H1 (cell line): ENCODE measurements at regions not wholly inside any gene's neighbourhood (a gene's known extent, or its start where the extent isn't known, plus 50 kb on each side); places are given as distances from the start of the nearest gene placed in this dataset.

Experiments
- CTCF ChIA-PET: fragments of 300-600 bp; sonication (Branson Sonifier 250); formaldehyde crosslinking; loops from one replicate; lab custom pipeline; 2021; ENCODE audit not compliant: partially characterized antibody; lab: Charles Lee
- POLR2A ChIA-PET: fragments of 300-600 bp; sonication (Branson Sonifier 250); formaldehyde crosslinking; loops from one replicate; lab custom pipeline; 2021; ENCODE audit warnings: inconsistent platforms; ENCODE audit not compliant: partially characterized antibody; lab: Charles Lee
- DNase-seq, 2 experiments: peaks; one replicate each; pipeline versions ENCODE4 v3.0.0 to v3.0.0-alpha.2; 2010 to 2022; ENCODE audit warnings: low spot score in 2 of 2, low read depth in 1 of 2, mixed read lengths in 1 of 2
- FAIRE-seq: peaks from 2 replicates; lab custom pipeline; 2011; peaks lifted over from hg19 to GRCh38; lab: Jason Lieb, UNC
- H2AFZ ChIP-seq: 2 replicates; pipeline ENCODE4 v1.8.1; 2012; ENCODE audit warnings: low read length, inconsistent platforms
- H2AK5ac ChIP-seq: 2 replicates; pipeline ENCODE4 v1.6.1; 2013; ENCODE audit warnings: low read depth, low read length
- H2BK120ac ChIP-seq: replicated peaks from 2 replicates; pipeline ENCODE3; 2013; ENCODE audit warnings: low read depth, low read length, inconsistent platforms
- H2BK12ac ChIP-seq: 2 replicates; pipeline ENCODE4 v1.6.1; 2013; ENCODE audit warnings: low read depth, low read length
- H2BK15ac ChIP-seq: 2 replicates; pipeline ENCODE4 v1.6.1; 2013; ENCODE audit warnings: low read length
- H2BK20ac ChIP-seq: 2 replicates; pipeline ENCODE4 v1.6.1; 2013; ENCODE audit warnings: low read length
- H2BK5ac ChIP-seq: 2 replicates; pipeline ENCODE4 v1.6.1; 2013; ENCODE audit warnings: low read depth, low read length
- H3K14ac ChIP-seq: 2 replicates; pipeline ENCODE4 v1.6.1; 2013; ENCODE audit warnings: inconsistent platforms; ENCODE audit not compliant: insufficient read length
- H3K18ac ChIP-seq: 2 replicates; pipeline ENCODE4 v1.6.1; 2013; ENCODE audit warnings: low read length; ENCODE audit errors: extremely low read depth
- H3K23ac ChIP-seq: 2 replicates; pipeline ENCODE4 v1.6.1; 2013; ENCODE audit warnings: inconsistent platforms; ENCODE audit not compliant: insufficient read length
- H3K23me2 ChIP-seq: 2 replicates; pipeline ENCODE4 v1.6.1; 2013; ENCODE audit warnings: low read depth, low read length
- H3K27ac ChIP-seq: 2 replicates; pipeline ENCODE4 v1.6.1; 2011; ENCODE audit warnings: low read depth, low read length, inconsistent platforms
- H3K27me3 ChIP-seq, 4 experiments: replicated peaks in 1 of 4; 1 replicate in 1 of 4; 2 replicates in 3 of 4; pipeline versions ENCODE4 v1.6.1 to v1.8.1; 2011 to 2013; ENCODE audit warnings: low read length in 3 of 4, mild to moderate bottlenecking in 3 of 4, inconsistent platforms in 2 of 4, mixed read lengths in 2 of 4, moderate library complexity in 1 of 4; ENCODE audit not compliant: control insufficient read depth in 3 of 4, insufficient read depth in 3 of 4; ENCODE audit errors: extremely low read depth in 1 of 4
- H3K36me3 ChIP-seq, 4 experiments: 2 replicates each; pipeline versions ENCODE4 v1.6.1 to v1.8.1; 2011 to 2013; ENCODE audit warnings: mild to moderate bottlenecking in 4 of 4, low read length in 3 of 4, moderate library complexity in 2 of 4, control low read depth in 1 of 4, inconsistent platforms in 1 of 4; ENCODE audit not compliant: insufficient read depth in 4 of 4, control insufficient read depth in 2 of 4
- H3K4ac ChIP-seq: replicated peaks from 2 replicates; pipeline ENCODE3; 2013; ENCODE audit warnings: low read length, low read depth, mixed read lengths, inconsistent platforms; ENCODE audit not compliant: insufficient read length
- H3K4me1 ChIP-seq, 4 experiments: replicated peaks in 1 of 4; 1 replicate in 1 of 4; 2 replicates in 3 of 4; pipeline versions ENCODE4 v1.6.1 to v1.8.1; 2011 to 2013; ENCODE audit warnings: low read length in 3 of 4, inconsistent platforms in 2 of 4, mixed read lengths in 1 of 4; ENCODE audit not compliant: insufficient read depth in 4 of 4, control insufficient read depth in 3 of 4
- H3K4me2 ChIP-seq, 2 experiments: 2 replicates each; pipeline versions ENCODE4 v1.6.1 to v1.8.1; 2011 to 2013; ENCODE audit warnings: low read depth in 2 of 2, low read length in 2 of 2, control low read depth in 1 of 2, inconsistent platforms in 1 of 2, mild to moderate bottlenecking in 1 of 2; ENCODE audit not compliant: insufficient read depth in 1 of 2
- H3K4me3 ChIP-seq, 4 experiments: fragments of 200-600, 300-600 bp in 1 of 4; sonication (generic), shearing (Covaris generic), sonication (Bioruptor Twin) in 1 of 4; 2 replicates each; pipeline versions ENCODE4 v1.5.1 to v1.8.1; 2011 to 2016; ENCODE audit warnings: low read length in 4 of 4, low read depth in 3 of 4, control low read depth in 2 of 4, inconsistent platforms in 2 of 4, mild to moderate bottlenecking in 2 of 4, mixed read lengths in 1 of 4, moderate library complexity in 1 of 4; ENCODE audit not compliant: insufficient read depth in 2 of 4; ENCODE audit errors: extremely low read depth in 1 of 4
- H3K56ac ChIP-seq: replicated peaks from 2 replicates; pipeline ENCODE3; 2013; ENCODE audit warnings: low read depth, mild to moderate bottlenecking, mixed read lengths, low read length, inconsistent platforms; ENCODE audit not compliant: insufficient read length
- H3K79me1 ChIP-seq: 2 replicates; pipeline ENCODE4 v1.6.1; 2013; ENCODE audit warnings: low read depth, low read length, control low read depth
- H3K79me2 ChIP-seq, 2 experiments: 2 replicates each; pipeline versions ENCODE4 v1.6.1 to v1.8.1; 2012 to 2013; ENCODE audit warnings: low read length in 2 of 2, mild to moderate bottlenecking in 2 of 2, inconsistent platforms in 1 of 2; ENCODE audit not compliant: insufficient read depth in 2 of 2, control insufficient read depth in 1 of 2
- H3K9ac ChIP-seq, 4 experiments: replicated peaks in 1 of 4; 1 replicate in 1 of 4; 2 replicates in 3 of 4; pipeline versions ENCODE4 v1.6.1 to v1.8.1; 2011 to 2013; ENCODE audit warnings: low read depth in 3 of 4, low read length in 3 of 4, control low read depth in 2 of 4, mild to moderate bottlenecking in 2 of 4, moderate library complexity in 2 of 4, inconsistent platforms in 1 of 4; ENCODE audit errors: extremely low read depth in 1 of 4
- H3K9me3 ChIP-seq, 2 experiments: 2 replicates each; pipeline versions ENCODE4 v1.6.1 to v1.8.1; 2012 to 2013; ENCODE audit warnings: mild to moderate bottlenecking in 2 of 2, moderate library complexity in 2 of 2, control low read depth in 1 of 2, inconsistent platforms in 1 of 2, low read depth in 1 of 2, low read length in 1 of 2, mixed read lengths in 1 of 2; ENCODE audit not compliant: insufficient read depth in 2 of 2
- H4K20me1 ChIP-seq, 2 experiments: replicated peaks in 1 of 2; 2 replicates each; pipeline versions ENCODE3 to v1.8.1; 2011 to 2013; ENCODE audit warnings: inconsistent platforms in 2 of 2, low read length in 2 of 2, mild to moderate bottlenecking in 1 of 2; ENCODE audit not compliant: insufficient read depth in 2 of 2, control insufficient read depth in 1 of 2
- H4K5ac ChIP-seq: 2 replicates; pipeline ENCODE4 v1.6.1; 2013; ENCODE audit warnings: low read length, low read depth, mixed read lengths, inconsistent platforms; ENCODE audit not compliant: insufficient read length
- H4K8ac ChIP-seq: 2 replicates; pipeline ENCODE4 v1.8.0; 2013; ENCODE audit warnings: mild to moderate bottlenecking, moderate library complexity, low read length, inconsistent platforms; ENCODE audit not compliant: insufficient read depth; ENCODE audit errors: extremely low read depth
- H4K91ac ChIP-seq: replicated peaks from 2 replicates; pipeline ENCODE3; 2013; ENCODE audit warnings: low read length, mixed read lengths, inconsistent platforms; ENCODE audit not compliant: insufficient read length
- CHD2 ChIP-seq: IDR thresholded peaks from 2 replicates; pipeline ENCODE4 v1.6.1; 2012; ENCODE audit warnings: low read length, improper control_type of control experiment
- GTF2F1 ChIP-seq: IDR thresholded peaks from 2 replicates; pipeline ENCODE4 v1.6.1; 2012; ENCODE audit warnings: low read depth, low read length, improper control_type of control experiment, borderline replicate concordance
- JUN ChIP-seq: IDR thresholded peaks from 2 replicates; pipeline ENCODE4 v1.6.1; 2011; ENCODE audit warnings: low read depth, mild to moderate bottlenecking, improper control_type of control experiment, low read length
- NANOG ChIP-seq: IDR thresholded peaks from 2 replicates; pipeline ENCODE4 v1.6.1; 2011; ENCODE audit warnings: low read length, low read depth, mild to moderate bottlenecking, inconsistent platforms; ENCODE audit not compliant: insufficient read depth, poor library complexity, severe bottlenecking
- POLR2AphosphoS5 ChIP-seq: IDR thresholded peaks from 2 replicates; pipeline ENCODE4 v1.6.1; 2011; ENCODE audit warnings: low read depth, low read length
- RFX5 ChIP-seq: IDR thresholded peaks from 2 replicates; pipeline ENCODE4 v1.6.1; 2011; ENCODE audit warnings: low read depth, low read length, improper control_type of control experiment, borderline replicate concordance
- SAP30 ChIP-seq: fragments of 300-600 bp; sonication (generic); IDR thresholded peaks from 2 replicates; pipeline ENCODE4 v1.7.1; 2012; ENCODE audit warnings: low read length, moderate library complexity, mild to moderate bottlenecking, inconsistent platforms; ENCODE audit not compliant: insufficient read depth, insufficient replicate concordance
- SIRT6 ChIP-seq: IDR thresholded peaks from one replicate; pipeline ENCODE4 v1.7.1; 2012; ENCODE audit warnings: low read length, inconsistent platforms
- SUZ12 ChIP-seq: fragments of 200-600 bp; sonication (generic); IDR thresholded peaks from 2 replicates; pipeline ENCODE4 v1.6.1; 2012; ENCODE audit warnings: mild to moderate bottlenecking, inconsistent platforms, low read length, moderate library complexity, mixed read lengths
- WGBS, 2 experiments: shearing (Covaris generic) in 1 of 2; methylation state at CpG; one replicate each; pipeline versions ENCODE4 v1.1.6 to v1.1.7; 2013 to 2015; ENCODE audit warnings: low lambda C conversion rate in 2 of 2, mixed read lengths in 2 of 2, inconsistent platforms in 1 of 2, low coverage in 1 of 2, missing lambda C conversion rate in 1 of 2; ENCODE audit not compliant: insufficient replicate concordance in 2 of 2, insufficient coverage in 1 of 2, insufficient read length in 1 of 2; ENCODE audit errors: extremely low coverage in 1 of 2, missing lambda C conversion rate in 1 of 2; 5-methylcytosine and 5-hydroxymethylcytosine counted together

DNA sequence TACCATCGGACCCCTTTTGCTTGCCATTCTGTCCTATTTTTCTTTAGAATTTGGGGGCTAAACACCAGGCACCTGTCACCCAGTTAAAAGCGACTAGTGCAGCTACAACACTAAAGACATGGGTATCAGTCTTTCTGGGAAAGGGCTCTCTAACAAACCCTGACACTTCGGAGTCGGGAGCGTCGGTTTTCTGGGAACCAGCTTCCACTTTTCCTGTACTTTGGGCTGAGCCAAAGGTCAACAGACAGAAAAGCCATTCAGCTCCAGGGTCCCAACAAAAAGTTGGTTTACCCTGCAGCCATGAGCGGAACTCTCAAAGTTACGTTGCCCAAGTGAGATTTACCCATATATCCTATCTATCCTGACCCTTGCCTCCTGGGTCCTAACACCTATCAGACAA, 337.0 kb upstream of the SLITRK5 start:
- Histone ChIP-seq H2BK5ac (no peak overlapping the region), H2AK5ac (no peak overlapping the region), H2BK20ac (no peak overlapping the region), H3K9me3 (peaks cover 0 to 3% of the 10 kb centered on the region in 2 experiments; a peak in 1 of 4 replicates), H3K4me1 (no peaks in the 10 kb centered on the region), H2BK12ac (no peak overlapping the region), H3K4me3 (no peak overlapping the region), H3K9ac (no peak overlapping the region), H3K79me2 (no peaks in the 10 kb centered on the region), H2BK120ac (no peak overlapping the region)
- ChIA-PET POLR2A (no interaction called here), CTCF (no interaction called here)
- FAIRE-seq: no peak
- TF ChIP-seq POLR2AphosphoS5 (no peak), RFX5 (no peak), SAP30 (no peak), JUN (no peak), GTF2F1 (no peak), CHD2 (no peak), NANOG (no peak), SIRT6 (no peak), SUZ12 (no peak)
- TF ChIP-seq, all 59 proteins: peak for 0
- H3K36me3 ChIP-seq: no peaks in the 10 kb centered on the region
- no peaks in the 10 kb centered on the region for H3K23me2 ChIP-seq
- no peaks in the 10 kb centered on the region for H3K27me3 ChIP-seq
- H4K20me1 ChIP-seq: peaks cover 0 to 1% of the 10 kb centered on the region in 2 experiments
- no peak overlapping the region for H4K5ac ChIP-seq
- no peak overlapping the region for H3K14ac ChIP-seq
- H3K4ac ChIP-seq: no peak overlapping the region
- no peak overlapping the region for H3K27ac ChIP-seq
- no peak overlapping the region for H3K56ac ChIP-seq
- no peaks in the 10 kb centered on the region for H3K79me1 ChIP-seq
- H4K8ac ChIP-seq: no peak overlapping the region
- no peak for DNase-seq
- no peak overlapping the region for H4K91ac ChIP-seq
- no peak overlapping the region for H3K18ac ChIP-seq
- no peak overlapping the region for H3K4me2 ChIP-seq
- H2BK15ac ChIP-seq: no peak overlapping the region
- WGBS, 2 experiments: 96% methylated on average over 8 of the region's 8 CpGs; no CpG with 5 or more reads in 1 of the 2 experiments
- H3K23ac ChIP-seq: no peak overlapping the region
- H2AFZ ChIP-seq: no peak overlapping the region
